ENCODE measurements at regions not wholly inside any gene's neighbourhood (a gene's known extent, or its start where the extent isn't known, plus 50 kb on each side); places are given as distances from the start of the nearest gene placed in this dataset.

DNA sequence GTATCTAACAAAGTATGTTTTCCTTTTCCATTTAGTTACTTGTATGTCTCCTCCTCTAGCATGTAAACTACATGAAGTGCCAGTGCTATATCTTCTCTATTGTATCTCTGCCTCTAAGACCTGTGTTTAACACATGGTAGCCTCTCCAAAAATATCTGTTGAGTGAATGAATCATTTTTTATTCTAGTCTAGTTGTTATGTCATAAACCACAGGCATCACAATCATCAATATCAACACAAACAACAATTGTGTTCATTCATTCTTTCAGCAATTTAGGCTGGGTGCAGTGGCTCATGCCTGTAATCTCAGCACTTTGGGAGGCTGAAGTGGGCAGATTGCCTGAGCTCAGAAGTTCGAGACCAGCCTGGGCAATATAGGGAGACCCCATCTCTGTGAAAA, 111.6 kb upstream of the EYA4 start:
- TF ChIP-seq, protein P1, sequence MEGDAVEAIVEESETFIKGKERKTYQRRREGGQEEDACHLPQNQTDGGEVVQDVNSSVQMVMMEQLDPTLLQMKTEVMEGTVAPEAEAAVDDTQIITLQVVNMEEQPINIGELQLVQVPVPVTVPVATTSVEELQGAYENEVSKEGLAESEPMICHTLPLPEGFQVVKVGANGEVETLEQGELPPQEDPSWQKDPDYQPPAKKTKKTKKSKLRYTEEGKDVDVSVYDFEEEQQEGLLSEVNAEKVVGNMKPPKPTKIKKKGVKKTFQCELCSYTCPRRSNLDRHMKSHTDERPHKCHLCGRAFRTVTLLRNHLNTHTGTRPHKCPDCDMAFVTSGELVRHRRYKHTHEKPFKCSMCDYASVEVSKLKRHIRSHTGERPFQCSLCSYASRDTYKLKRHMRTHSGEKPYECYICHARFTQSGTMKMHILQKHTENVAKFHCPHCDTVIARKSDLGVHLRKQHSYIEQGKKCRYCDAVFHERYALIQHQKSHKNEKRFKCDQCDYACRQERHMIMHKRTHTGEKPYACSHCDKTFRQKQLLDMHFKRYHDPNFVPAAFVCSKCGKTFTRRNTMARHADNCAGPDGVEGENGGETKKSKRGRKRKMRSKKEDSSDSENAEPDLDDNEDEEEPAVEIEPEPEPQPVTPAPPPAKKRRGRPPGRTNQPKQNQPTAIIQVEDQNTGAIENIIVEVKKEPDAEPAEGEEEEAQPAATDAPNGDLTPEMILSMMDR (IDR thresholded peaks at IDR 0.05) = no peak
- TF ChIP-seq POLR2A (IDR thresholded peaks at IDR 0.05; ENCODE audit: low read depth) (no peak), EP300 (IDR thresholded peaks at IDR 0.05) (no peak), POLR2AphosphoS5 (IDR thresholded peaks at IDR 0.05) (no peak)

Measured in esophagus muscularis mucosa (tissue), 4 donors.